GM23248 (cell line): ENCODE measurements at regions not wholly inside any gene's neighbourhood (a gene's known extent, or its start where the extent isn't known, plus 50 kb on each side); places are given as distances from the start of the nearest gene placed in this dataset.

Experiments
- DNase-seq: peaks from one replicate; pipeline ENCODE4 v3.0.0-alpha.2; 2015
- H2AFZ ChIP-seq: fragments of 200-600 bp; sonication (generic); 2 replicates; pipeline ENCODE4 v1.6.1; 2016; ENCODE audit warnings: antibody characterized with exemption
- H3F3A ChIP-seq: fragments of 200-600 bp; sonication (generic); 2 replicates; pipeline ENCODE4 v1.6.1; 2016; ENCODE audit warnings: mild to moderate bottlenecking, antibody characterized with exemption, mixed run types; ENCODE audit not compliant: insufficient read depth
- H3K27ac ChIP-seq: fragments of 200-600 bp; sonication (generic); 2 replicates; pipeline ENCODE4 v1.5.1; 2016; ENCODE audit warnings: mild to moderate bottlenecking
- H3K27me3 ChIP-seq: fragments of 200-600 bp; sonication (generic); replicated peaks from 2 replicates; pipeline ENCODE4 v1.6.1; 2016; ENCODE audit warnings: mild to moderate bottlenecking; ENCODE audit not compliant: insufficient read depth
- H3K36me3 ChIP-seq: fragments of 200-600 bp; sonication (generic); 2 replicates; pipeline ENCODE4 v1.6.1; 2016; ENCODE audit warnings: low read depth, mild to moderate bottlenecking
- H3K4me1 ChIP-seq: fragments of 200-600 bp; sonication (generic); 2 replicates; pipeline ENCODE4 v1.6.1; 2016; ENCODE audit warnings: mild to moderate bottlenecking; ENCODE audit not compliant: insufficient read depth
- H3K4me2 ChIP-seq: fragments of 200-600 bp; sonication (generic); one replicate; pipeline ENCODE4 v1.6.1; 2016; ENCODE audit warnings: mild to moderate bottlenecking; ENCODE audit not compliant: unreplicated experiment
- H3K4me3 ChIP-seq: fragments of 200-600 bp; sonication (generic); 2 replicates; pipeline ENCODE4 v1.5.1; 2016; ENCODE audit warnings: mild to moderate bottlenecking
- H3K79me2 ChIP-seq: fragments of 200-600 bp; sonication (generic); 2 replicates; pipeline ENCODE4 v1.6.1; 2016; ENCODE audit warnings: mild to moderate bottlenecking; ENCODE audit not compliant: insufficient read depth
- H3K9ac ChIP-seq: fragments of 200-600 bp; sonication (generic); 2 replicates; pipeline ENCODE4 v1.6.1; 2016; ENCODE audit warnings: mild to moderate bottlenecking
- H3K9me2 ChIP-seq: fragments of 200-600 bp; sonication (generic); 2 replicates; pipeline ENCODE4 v1.6.1; 2016; ENCODE audit warnings: mixed run types, mild to moderate bottlenecking, moderate library complexity; ENCODE audit not compliant: insufficient read depth
- H3K9me3 ChIP-seq: fragments of 200-600 bp; sonication (generic); one replicate; pipeline ENCODE4 v1.6.1; 2017; ENCODE audit warnings: low read depth
- H4K20me1 ChIP-seq: fragments of 200-600 bp; sonication (generic); 2 replicates; pipeline ENCODE4 v1.6.0; 2016; ENCODE audit not compliant: insufficient read depth
- EZH2 ChIP-seq: fragments of 200-600 bp; sonication (generic); IDR thresholded peaks from 2 replicates; pipeline ENCODE4 v1.6.1; 2018; ENCODE audit warnings: antibody characterized with exemption, mild to moderate bottlenecking; ENCODE audit not compliant: insufficient read depth, poor library complexity, severe bottlenecking
- EZH2phosphoT487 ChIP-seq: fragments of 200-600 bp; sonication (generic); IDR thresholded peaks from 2 replicates; pipeline ENCODE4 v1.6.1; 2018; ENCODE audit warnings: antibody characterized with exemption, moderate library complexity, mild to moderate bottlenecking, low read depth; ENCODE audit not compliant: insufficient read depth
- WGBS, 2 experiments: methylation state at CpG; one replicate each; pipeline ENCODE4 v1.1.6; 2015 to 2017; ENCODE audit warnings: low lambda C conversion rate in 2 of 2, low coverage in 1 of 2; ENCODE audit errors: missing lambda C conversion rate in 2 of 2; 5-methylcytosine and 5-hydroxymethylcytosine counted together
- in situ Hi-C: fragments of 300-500 bp; cut with MboI; formaldehyde crosslinking; loops from 2 replicates; pipeline ENCODE4 v1.15.0; 2020

- no peaks in the 10 kb centered on the region for H3K27me3 ChIP-seq
- H4K20me1 ChIP-seq = no peaks in the 10 kb centered on the region
- TF ChIP-seq EZH2 (no peak), EZH2phosphoT487 (no peak)
- no peak overlapping the region for H3K4me2 ChIP-seq
- in situ Hi-C loops = loop anchor here (25.0 kb wide), 1 partner anchor 244 kb away; no protein-coding TSS in a partner anchor
- H3K9ac ChIP-seq = no peak overlapping the region
- no peaks in the 10 kb centered on the region for H3K79me2 ChIP-seq
- no peaks in the 10 kb centered on the region for H3K36me3 ChIP-seq
- H3K9me2 ChIP-seq = no peaks in the 10 kb centered on the region
- H3K9me3 ChIP-seq = no peaks in the 10 kb centered on the region
- H3F3A ChIP-seq = peaks cover 28% of the 10 kb centered on the region
- H2AFZ ChIP-seq = no peak overlapping the region
- peaks cover 18% of the 10 kb centered on the region for H3K4me1 ChIP-seq
- no peak for DNase-seq
- no peak overlapping the region for H3K4me3 ChIP-seq
- 85 to 87% methylated on average over 3 of the region's 3 CpGs for WGBS, 2 experiments
- peak overlapping the region; percentile 14; the same call in 1 of the 2 replicates for H3K27ac ChIP-seq
Observed at GRCh38 chr6:168968801-168969200, 284.8 kb downstream of the THBS2 start.

- 1 to 2% methylated on average over 10 of the region's 10 CpGs for WGBS, 2 experiments
- DNase-seq = peak; percentile 98
- peak overlapping the region; percentile 40; the same call in 1 of the 2 replicates for H3K9ac ChIP-seq
Observed at GRCh38 chr6:168968228-168968627, 285.4 kb downstream of the THBS2 start.

GRCh38 chr6:168967281-168967925, 286.2 kb downstream of the THBS2 start:
- peaks cover 27% of the 10 kb centered on the region for H3K4me1 ChIP-seq
- H3K27ac ChIP-seq = peak overlapping the region; percentile 56
- H3K4me2 ChIP-seq = peak overlapping the region; percentile 6
- in situ Hi-C loops = loop anchor here (25.0 kb wide), 1 partner anchor 245 kb away; no protein-coding TSS in a partner anchor
- no peaks in the 10 kb centered on the region for H3K79me2 ChIP-seq
- no peaks in the 10 kb centered on the region for H3K27me3 ChIP-seq
- H3K9ac ChIP-seq = peak overlapping the region; percentile 40; the same call in 1 of the 2 replicates
- H3F3A ChIP-seq = peaks cover 31% of the 10 kb centered on the region
- no peak overlapping the region for H2AFZ ChIP-seq
- TF ChIP-seq EZH2phosphoT487 (no peak), EZH2 (no peak)
- WGBS, 2 experiments = 68% methylated on average over 3 of the region's 3 CpGs
- H3K9me3 ChIP-seq = no peaks in the 10 kb centered on the region
- DNase-seq = no peak
- no peaks in the 10 kb centered on the region for H3K36me3 ChIP-seq
- H3K9me2 ChIP-seq = no peaks in the 10 kb centered on the region
- H4K20me1 ChIP-seq = no peaks in the 10 kb centered on the region
- no peak overlapping the region for H3K4me3 ChIP-seq

More at GRCh38 chr6:168968228-168968627, 285.4 kb downstream of the THBS2 start:
- Histone ChIP-seq H3K9me3 (no peaks in the 10 kb centered on the region), H3K27me3 (no peaks in the 10 kb centered on the region), H4K20me1 (no peaks in the 10 kb centered on the region), H3K4me1 (peaks cover 23% of the 10 kb centered on the region), H3F3A (peaks cover 31% of the 10 kb centered on the region), H3K4me3 (no peak overlapping the region), H3K27ac (peak overlapping the region; percentile 56), H3K79me2 (no peaks in the 10 kb centered on the region), H3K9me2 (no peaks in the 10 kb centered on the region), H2AFZ (no peak overlapping the region), H3K36me3 (no peaks in the 10 kb centered on the region), H3K4me2 (peak overlapping the region; percentile 14)
- in situ Hi-C loops = loop anchor here (25.0 kb wide), 1 partner anchor 244 kb away; no protein-coding TSS in a partner anchor
- TF ChIP-seq EZH2phosphoT487 = no peak
- no peak for TF ChIP-seq EZH2

GRCh38 chr6:168964138-168964835, 289.4 kb downstream of the THBS2 start:
- H3K79me2 ChIP-seq = no peaks in the 10 kb centered on the region
- H4K20me1 ChIP-seq = no peaks in the 10 kb centered on the region

More at GRCh38 chr6:168964138-168964835, 289.4 kb downstream of the THBS2 start:
- H3K27ac ChIP-seq = peak overlapping the region; percentile 48
- no peaks in the 10 kb centered on the region for H3K27me3 ChIP-seq
- H3K4me2 ChIP-seq = peak overlapping the region; percentile 35
- H3K36me3 ChIP-seq = no peaks in the 10 kb centered on the region
- peak overlapping the region; percentile 61 for H2AFZ ChIP-seq
- peak overlapping the region; percentile 15; the same call in 1 of the 2 replicates for H3K4me3 ChIP-seq
- peak overlapping the region; percentile 31; the same call in 1 of the 2 replicates for H3K9ac ChIP-seq
- DNase-seq = peak; percentile 65
- no peaks in the 10 kb centered on the region for H3K9me3 ChIP-seq
- H3K4me1 ChIP-seq = peaks cover 27% of the 10 kb centered on the region
- TF ChIP-seq EZH2 (no peak), EZH2phosphoT487 (no peak)
- in situ Hi-C loops = loop anchor here (25.0 kb wide), 1 partner anchor 248 kb away; no protein-coding TSS in a partner anchor
- H3F3A ChIP-seq = peaks cover 29% of the 10 kb centered on the region
- WGBS, 2 experiments = 16 to 18% methylated on average over 14 of the region's 14 CpGs
- no peaks in the 10 kb centered on the region for H3K9me2 ChIP-seq
